HL-60 (cell line): ENCODE measurements at regions not wholly inside any gene's neighbourhood (a gene's known extent, or its start where the extent isn't known, plus 50 kb on each side); places are given as distances from the start of the nearest gene placed in this dataset.

Source experiments
- DNase-seq, 2 experiments: peaks; one replicate each; pipeline ENCODE4 v3.0.0-alpha.2; 2010 to 2020; ENCODE audit warnings: low read depth in 1 of 2, low spot score in 1 of 2
- H3K27ac ChIP-seq: fragments of 250-450 bp; sonication (Bioruptor Pico); replicated peaks from 2 replicates; pipeline ENCODE4 v1.5.1; 2020; ENCODE audit warnings: mild to moderate bottlenecking, moderate library complexity
- H3K27me3 ChIP-seq: fragments of 250-450 bp; sonication (Bioruptor Pico); 2 replicates; pipeline ENCODE4 v1.5.1; 2021; ENCODE audit warnings: mild to moderate bottlenecking, moderate library complexity; ENCODE audit not compliant: insufficient read depth, poor library complexity, severe bottlenecking
- H3K4me3 ChIP-seq: replicated peaks from 2 replicates; pipeline ENCODE4 v1.5.1; 2011; ENCODE audit warnings: mild to moderate bottlenecking, control low read depth, low read length; ENCODE audit not compliant: insufficient read depth
- CTCF ChIP-seq: IDR thresholded peaks from one replicate; pipeline ENCODE4 v1.5.1; 2011; ENCODE audit warnings: low read length, control low read depth, inconsistent platforms; ENCODE audit not compliant: insufficient read depth
- GABPA ChIP-seq: IDR thresholded peaks from 2 replicates; pipeline ENCODE4 v1.6.1; 2012; ENCODE audit warnings: low read depth
- POLR2AphosphoS5 ChIP-seq: IDR thresholded peaks from 2 replicates; pipeline ENCODE4 v1.6.1; 2012; ENCODE audit warnings: low read depth
- REST ChIP-seq: IDR thresholded peaks from 2 replicates; pipeline ENCODE4 v1.6.1; 2012; ENCODE audit warnings: low read depth; ENCODE audit not compliant: insufficient replicate concordance
- SPI1 ChIP-seq: IDR thresholded peaks from 2 replicates; pipeline ENCODE4 v1.6.1; 2012; ENCODE audit warnings: low read depth, mild to moderate bottlenecking, borderline replicate concordance

GRCh38 chr1:219276049-219276738 is 102.5 kb downstream of the LYPLAL1 start:
- H3K4me3 ChIP-seq = no peak overlapping the region
- no peak overlapping the region for H3K27ac ChIP-seq
- TF ChIP-seq POLR2AphosphoS5 (no peak), GABPA (no peak), CTCF (no peak), REST (no peak), SPI1 (no peak)
- no peak for DNase-seq
- H3K27me3 ChIP-seq = no peaks in the 10 kb centered on the region

GRCh38 chr1:219273088-219273686 is 99.5 kb downstream of the LYPLAL1 start:
- no peak overlapping the region for H3K4me3 ChIP-seq
- no peak for TF ChIP-seq REST
- no peak for TF ChIP-seq SPI1
- no peak for TF ChIP-seq CTCF
- no peak for TF ChIP-seq POLR2AphosphoS5
- no peak for TF ChIP-seq GABPA
- DNase-seq = no peak
- H3K27ac ChIP-seq = no peak overlapping the region
- H3K27me3 ChIP-seq = no peaks in the 10 kb centered on the region

- TF ChIP-seq CTCF (no peak), SPI1 (no peak), REST (no peak), POLR2AphosphoS5 (no peak), GABPA (no peak)
- H3K27ac ChIP-seq = no peak overlapping the region
- no peak for DNase-seq
- no peak overlapping the region for H3K4me3 ChIP-seq
- H3K27me3 ChIP-seq = no peaks in the 10 kb centered on the region
Observed at GRCh38 chr1:219271818-219272535, 98.3 kb downstream of the LYPLAL1 start.
